HUES48 (cell line): ENCODE measurements at regions not wholly inside any gene's neighbourhood (a gene's known extent, or its start where the extent isn't known, plus 50 kb on each side); places are given as distances from the start of the nearest gene placed in this dataset.

Experiments used
- H3K27ac ChIP-seq: one replicate; pipeline ENCODE4 v1.7.0; 2013; ENCODE audit warnings: low read depth, low read length, inconsistent platforms
- H3K27me3 ChIP-seq: 2 replicates; pipeline ENCODE4 v1.6.1; 2013; ENCODE audit warnings: mild to moderate bottlenecking, low read length; ENCODE audit not compliant: control insufficient read depth, insufficient read depth
- H3K36me3 ChIP-seq: 2 replicates; pipeline ENCODE4 v1.6.1; 2013; ENCODE audit warnings: low read length; ENCODE audit not compliant: control insufficient read depth, insufficient read depth
- H3K4me1 ChIP-seq: 2 replicates; pipeline ENCODE4 v1.6.1; 2013; ENCODE audit warnings: mild to moderate bottlenecking, low read length; ENCODE audit not compliant: control insufficient read depth, insufficient read depth
- H3K4me3 ChIP-seq: 2 replicates; pipeline ENCODE4 v1.5.1; 2013; ENCODE audit warnings: mild to moderate bottlenecking, low read depth, low read length
- H3K9ac ChIP-seq: 2 replicates; pipeline ENCODE4 v1.6.1; 2013; ENCODE audit warnings: mild to moderate bottlenecking, low read depth, low read length, moderate library complexity
- H3K9me3 ChIP-seq: 2 replicates; pipeline ENCODE4 v1.6.1; 2013; ENCODE audit warnings: low read length; ENCODE audit not compliant: control insufficient read depth, insufficient read depth

GRCh38 chr13:111505175-111505777 is 184.8 kb downstream of the TEX29 start:
- H3K4me1 ChIP-seq: no peaks in the 10 kb centered on the region
- no peak overlapping the region for H3K9ac ChIP-seq
- no peaks in the 10 kb centered on the region for H3K27me3 ChIP-seq
- H3K36me3 ChIP-seq: no peaks in the 10 kb centered on the region
- peaks cover 13% of the 10 kb centered on the region for H3K9me3 ChIP-seq
- H3K4me3 ChIP-seq: no peak overlapping the region
- no peak overlapping the region for H3K27ac ChIP-seq

GRCh38 chr13:111506125-111506524 is 185.7 kb downstream of the TEX29 start:
- Histone ChIP-seq H3K4me3 (no peak overlapping the region), H3K36me3 (no peaks in the 10 kb centered on the region), H3K27ac (no peak overlapping the region), H3K9ac (no peak overlapping the region), H3K4me1 (no peaks in the 10 kb centered on the region), H3K9me3 (peaks cover 13% of the 10 kb centered on the region), H3K27me3 (no peaks in the 10 kb centered on the region)

- H3K36me3 ChIP-seq: no peaks in the 10 kb centered on the region
- H3K4me1 ChIP-seq: no peaks in the 10 kb centered on the region
- H3K9me3 ChIP-seq: peaks cover 13% of the 10 kb centered on the region
- no peak overlapping the region for H3K4me3 ChIP-seq
- H3K27ac ChIP-seq: no peak overlapping the region
- no peak overlapping the region for H3K9ac ChIP-seq
- H3K27me3 ChIP-seq: no peaks in the 10 kb centered on the region
Observed at GRCh38 chr13:111506621-111507020, 186.2 kb downstream of the TEX29 start.

- H3K27me3 ChIP-seq: no peaks in the 10 kb centered on the region
- no peak overlapping the region for H3K4me3 ChIP-seq
- no peaks in the 10 kb centered on the region for H3K4me1 ChIP-seq
- no peak overlapping the region for H3K27ac ChIP-seq
- no peaks in the 10 kb centered on the region for H3K9me3 ChIP-seq
- H3K36me3 ChIP-seq: no peaks in the 10 kb centered on the region
- no peak overlapping the region for H3K9ac ChIP-seq
Observed at GRCh38 chr13:111508164-111508870, 187.9 kb downstream of the TEX29 start.

GRCh38 chr13:111508902-111509509 is 188.6 kb downstream of the TEX29 start:
- H3K27me3 ChIP-seq: no peaks in the 10 kb centered on the region
- no peak overlapping the region for H3K4me3 ChIP-seq

GRCh38 chr13:111510502-111511218 is 190.2 kb downstream of the TEX29 start:
- H3K4me1 ChIP-seq: no peaks in the 10 kb centered on the region
- H3K27me3 ChIP-seq: no peaks in the 10 kb centered on the region
- no peaks in the 10 kb centered on the region for H3K36me3 ChIP-seq
- H3K9me3 ChIP-seq: no peaks in the 10 kb centered on the region
- H3K4me3 ChIP-seq: no peak overlapping the region
- no peak overlapping the region for H3K9ac ChIP-seq
- no peak overlapping the region for H3K27ac ChIP-seq

More at GRCh38 chr13:111508902-111509509, 188.6 kb downstream of the TEX29 start:
- Histone ChIP-seq H3K4me1 (no peaks in the 10 kb centered on the region), H3K9ac (no peak overlapping the region), H3K9me3 (no peaks in the 10 kb centered on the region), H3K36me3 (no peaks in the 10 kb centered on the region), H3K27ac (no peak overlapping the region)

- no peaks in the 10 kb centered on the region for H3K36me3 ChIP-seq
- no peaks in the 10 kb centered on the region for H3K4me1 ChIP-seq
- no peaks in the 10 kb centered on the region for H3K27me3 ChIP-seq
- H3K4me3 ChIP-seq: no peak overlapping the region
- H3K9ac ChIP-seq: no peak overlapping the region
- H3K9me3 ChIP-seq: no peaks in the 10 kb centered on the region
- no peak overlapping the region for H3K27ac ChIP-seq
Observed at GRCh38 chr13:111511219-111511732, 190.8 kb downstream of the TEX29 start.

GRCh38 chr13:111511805-111512504 is 191.5 kb downstream of the TEX29 start:
- no peaks in the 10 kb centered on the region for H3K36me3 ChIP-seq
- no peak overlapping the region for H3K4me3 ChIP-seq
- no peak overlapping the region for H3K27ac ChIP-seq

GRCh38 chr13:111512707-111513106 is 192.3 kb downstream of the TEX29 start:
- no peaks in the 10 kb centered on the region for H3K4me1 ChIP-seq
- H3K27me3 ChIP-seq: no peaks in the 10 kb centered on the region
- H3K36me3 ChIP-seq: no peaks in the 10 kb centered on the region
- H3K9me3 ChIP-seq: no peaks in the 10 kb centered on the region
- no peak overlapping the region for H3K9ac ChIP-seq
- H3K4me3 ChIP-seq: no peak overlapping the region
- H3K27ac ChIP-seq: no peak overlapping the region

More at GRCh38 chr13:111511805-111512504, 191.5 kb downstream of the TEX29 start:
- Histone ChIP-seq H3K4me1 (no peaks in the 10 kb centered on the region), H3K27me3 (no peaks in the 10 kb centered on the region), H3K9me3 (no peaks in the 10 kb centered on the region), H3K9ac (no peak overlapping the region)

- H3K9me3 ChIP-seq: no peaks in the 10 kb centered on the region
- H3K9ac ChIP-seq: no peak overlapping the region
- no peaks in the 10 kb centered on the region for H3K27me3 ChIP-seq
- H3K36me3 ChIP-seq: no peaks in the 10 kb centered on the region
- H3K27ac ChIP-seq: no peak overlapping the region
- no peak overlapping the region for H3K4me3 ChIP-seq
- H3K4me1 ChIP-seq: no peaks in the 10 kb centered on the region
Observed at GRCh38 chr13:111513766-111514609, 193.5 kb downstream of the TEX29 start.
